Trophoblast cell (in vitro differentiated cells and primary cell): ENCODE measurements at regions not wholly inside any gene's neighbourhood (a gene's known extent, or its start where the extent isn't known, plus 50 kb on each side); places are given as distances from the start of the nearest gene placed in this dataset.

Experiments
- DNase-seq, 2 donors: peaks; one replicate each; pipeline ENCODE4 v3.0.0-alpha.2; 2016
- H2AFZ ChIP-seq: 2 replicates; pipeline ENCODE4 v1.6.1; 2013; ENCODE audit warnings: low read length, moderate library complexity, mild to moderate bottlenecking; ENCODE audit not compliant: insufficient read depth, poor library complexity
- H2AK5ac ChIP-seq: 2 replicates; pipeline ENCODE4 v1.6.1; 2013; ENCODE audit warnings: mild to moderate bottlenecking, low read length
- H2BK120ac ChIP-seq: 2 replicates; pipeline ENCODE4 v1.6.1; 2013; ENCODE audit warnings: low read length, mild to moderate bottlenecking, moderate library complexity; ENCODE audit not compliant: insufficient read depth, poor library complexity
- H2BK12ac ChIP-seq: 2 replicates; pipeline ENCODE4 v1.6.1; 2013; ENCODE audit warnings: mild to moderate bottlenecking, low read length, moderate library complexity
- H2BK5ac ChIP-seq: 2 replicates; pipeline ENCODE4 v1.6.1; 2013; ENCODE audit warnings: low read length, low read depth, moderate library complexity, mild to moderate bottlenecking; ENCODE audit not compliant: poor library complexity
- H3K14ac ChIP-seq: 2 replicates; pipeline ENCODE4 v1.6.1; 2013; ENCODE audit warnings: mild to moderate bottlenecking, low read length
- H3K18ac ChIP-seq: 2 replicates; pipeline ENCODE4 v1.6.1; 2013; ENCODE audit warnings: mild to moderate bottlenecking, low read length
- H3K23ac ChIP-seq: 2 replicates; pipeline ENCODE4 v1.6.1; 2013; ENCODE audit warnings: low read length
- H3K27ac ChIP-seq: 2 replicates; pipeline ENCODE4 v1.5.1; 2013; ENCODE audit warnings: low read depth, mild to moderate bottlenecking, inconsistent platforms, low read length, moderate library complexity
- H3K27me3 ChIP-seq: 2 replicates; pipeline ENCODE4 v1.6.1; 2013; ENCODE audit warnings: inconsistent platforms, mild to moderate bottlenecking, low read length, moderate library complexity; ENCODE audit not compliant: insufficient read depth
- H3K36me3 ChIP-seq, 2 experiments: 1 replicate in 1 of 2; 2 replicates in 1 of 2; pipeline ENCODE4 v1.6.1; 2013; ENCODE audit warnings: low read length in 2 of 2, mild to moderate bottlenecking in 2 of 2, moderate library complexity in 1 of 2; ENCODE audit not compliant: insufficient read depth in 2 of 2, control insufficient read depth in 1 of 2
- H3K4ac ChIP-seq: 2 replicates; pipeline ENCODE4 v1.6.1; 2013; ENCODE audit warnings: low read depth, mild to moderate bottlenecking, low read length, moderate library complexity
- H3K4me1 ChIP-seq, 2 experiments: 1 replicate in 1 of 2; 2 replicates in 1 of 2; pipeline ENCODE4 v1.6.1; 2013; ENCODE audit warnings: low read length in 2 of 2, mild to moderate bottlenecking in 2 of 2, moderate library complexity in 1 of 2; ENCODE audit not compliant: insufficient read depth in 2 of 2, control insufficient read depth in 1 of 2
- H3K4me2 ChIP-seq: 2 replicates; pipeline ENCODE4 v1.6.1; 2013; ENCODE audit warnings: inconsistent platforms, mild to moderate bottlenecking, low read length, moderate library complexity
- H3K4me3 ChIP-seq: 2 replicates; pipeline ENCODE4 v1.5.1; 2013; ENCODE audit warnings: mild to moderate bottlenecking, low read depth, low read length, inconsistent platforms
- H3K79me1 ChIP-seq: one replicate; pipeline ENCODE4 v1.6.1; 2013; ENCODE audit warnings: low read length
- H3K79me2 ChIP-seq: 2 replicates; pipeline ENCODE4 v1.6.1; 2013; ENCODE audit warnings: low read length, mild to moderate bottlenecking; ENCODE audit not compliant: control insufficient read depth, insufficient read depth, poor library complexity
- H3K9ac ChIP-seq: 2 replicates; pipeline ENCODE4 v1.6.1; 2013; ENCODE audit warnings: mild to moderate bottlenecking, low read length
- H3K9me3 ChIP-seq: 2 replicates; pipeline ENCODE4 v1.6.1; 2013; ENCODE audit warnings: low read depth, mild to moderate bottlenecking, control low read depth, inconsistent platforms, low read length; ENCODE audit not compliant: insufficient read depth
- H4K12ac ChIP-seq: 2 replicates; pipeline ENCODE4 v1.6.1; 2013; ENCODE audit warnings: low read depth, mild to moderate bottlenecking, low read length, moderate library complexity
- H4K8ac ChIP-seq: 2 replicates; pipeline ENCODE4 v1.6.1; 2013; ENCODE audit warnings: low read depth, mild to moderate bottlenecking, low read length, moderate library complexity
- H4K91ac ChIP-seq: one replicate; pipeline ENCODE4 v1.6.1; 2013; ENCODE audit warnings: low read depth, mild to moderate bottlenecking, low read length, moderate library complexity
- WGBS: extraction: QIAGEN DNeasy Blood & Tissue Kit; methylation state at CpG from one replicate; pipeline ENCODE4 v1.1.7; 2013; ENCODE audit warnings: missing lambda C conversion rate; ENCODE audit not compliant: insufficient read length, insufficient coverage; ENCODE audit errors: extremely low coverage; 5-methylcytosine and 5-hydroxymethylcytosine counted together

DNA sequence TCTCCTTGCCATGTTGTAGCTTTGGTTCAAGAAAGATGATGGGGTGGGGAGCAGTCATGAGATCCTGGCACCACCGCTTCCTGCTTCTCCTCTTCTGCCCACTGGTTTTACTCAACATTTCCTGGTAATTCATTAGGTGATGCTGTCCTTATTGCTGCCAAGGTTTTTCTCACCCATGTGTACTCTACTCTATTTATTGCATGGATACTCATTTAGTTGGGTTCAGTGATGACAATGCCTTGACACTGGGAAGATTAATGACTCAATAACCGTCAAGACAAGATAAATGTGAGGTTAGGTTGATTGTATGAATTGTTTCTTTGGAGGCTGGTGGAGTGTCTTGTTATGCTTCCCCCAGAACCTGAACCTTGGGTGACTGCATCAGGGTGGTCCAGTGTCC, 484.2 kb downstream of the SIPA1L2 start:
- Histone ChIP-seq H3K4me3 (no peak overlapping the region), H4K8ac (no peak overlapping the region), H3K9me3 (peaks cover 2% of the 10 kb centered on the region), H3K18ac (no peak overlapping the region), H3K9ac (no peak overlapping the region), H4K91ac (no peak overlapping the region), H3K79me1 (no peaks in the 10 kb centered on the region), H3K36me3 (no peaks in the 10 kb centered on the region), H3K79me2 (no peaks in the 10 kb centered on the region), H3K4me2 (no peak overlapping the region), H2BK5ac (no peak overlapping the region), H3K4ac (no peak overlapping the region), H3K27ac (no peak overlapping the region), H2BK12ac (no peak overlapping the region), H3K23ac (no peak overlapping the region), H4K12ac (no peak overlapping the region), H3K14ac (no peak overlapping the region), H2BK120ac (no peak overlapping the region), H2AFZ (no peak overlapping the region), H3K27me3 (no peaks in the 10 kb centered on the region), H2AK5ac (no peak overlapping the region), H3K4me1 (no peaks in the 10 kb centered on the region)
- no peak for DNase-seq
- no CpG with 5 or more reads among the region's 2 CpGs for WGBS

DNA sequence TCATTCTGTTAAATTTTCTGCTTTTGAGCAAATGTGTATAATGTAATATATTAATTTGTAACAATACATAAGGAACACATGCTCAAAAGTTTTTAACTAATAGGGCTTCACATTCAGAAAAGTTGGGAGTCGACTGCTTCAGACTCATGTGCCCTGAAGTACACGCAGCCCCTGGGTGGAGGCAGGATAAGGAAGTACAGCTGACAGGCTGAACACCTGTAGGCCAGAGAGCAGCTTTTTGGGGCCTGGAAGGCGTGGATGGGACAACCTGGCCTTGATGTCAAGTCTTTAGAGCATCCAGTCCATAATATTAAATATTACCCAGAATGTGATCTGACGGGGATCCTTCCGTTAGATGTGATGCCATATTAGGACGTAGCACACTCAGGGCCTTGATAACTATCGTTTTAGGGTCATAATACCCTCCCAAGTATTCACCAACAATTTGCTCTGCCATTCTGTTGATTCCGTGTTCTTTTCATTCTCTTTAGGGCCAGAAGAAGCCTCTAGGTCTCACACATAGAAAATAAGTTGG, 485.2 kb downstream of the SIPA1L2 start:
- Histone ChIP-seq H2AK5ac (no peak overlapping the region), H3K14ac (no peak overlapping the region), H2BK5ac (no peak overlapping the region), H3K4me3 (no peak overlapping the region), H3K4me2 (no peak overlapping the region), H3K4me1 (no peaks in the 10 kb centered on the region), H2AFZ (no peak overlapping the region), H3K79me2 (no peaks in the 10 kb centered on the region), H4K91ac (no peak overlapping the region), H3K79me1 (no peaks in the 10 kb centered on the region), H3K23ac (no peak overlapping the region), H4K12ac (no peak overlapping the region), H3K36me3 (no peaks in the 10 kb centered on the region), H3K18ac (no peak overlapping the region), H3K9ac (no peak overlapping the region), H2BK120ac (no peak overlapping the region), H3K4ac (no peak overlapping the region), H4K8ac (no peak overlapping the region), H3K9me3 (peaks cover 4% of the 10 kb centered on the region), H3K27me3 (no peaks in the 10 kb centered on the region), H3K27ac (no peak overlapping the region), H2BK12ac (no peak overlapping the region)
- no CpG with 5 or more reads among the region's 8 CpGs for WGBS
- DNase-seq = no peak

DNA sequence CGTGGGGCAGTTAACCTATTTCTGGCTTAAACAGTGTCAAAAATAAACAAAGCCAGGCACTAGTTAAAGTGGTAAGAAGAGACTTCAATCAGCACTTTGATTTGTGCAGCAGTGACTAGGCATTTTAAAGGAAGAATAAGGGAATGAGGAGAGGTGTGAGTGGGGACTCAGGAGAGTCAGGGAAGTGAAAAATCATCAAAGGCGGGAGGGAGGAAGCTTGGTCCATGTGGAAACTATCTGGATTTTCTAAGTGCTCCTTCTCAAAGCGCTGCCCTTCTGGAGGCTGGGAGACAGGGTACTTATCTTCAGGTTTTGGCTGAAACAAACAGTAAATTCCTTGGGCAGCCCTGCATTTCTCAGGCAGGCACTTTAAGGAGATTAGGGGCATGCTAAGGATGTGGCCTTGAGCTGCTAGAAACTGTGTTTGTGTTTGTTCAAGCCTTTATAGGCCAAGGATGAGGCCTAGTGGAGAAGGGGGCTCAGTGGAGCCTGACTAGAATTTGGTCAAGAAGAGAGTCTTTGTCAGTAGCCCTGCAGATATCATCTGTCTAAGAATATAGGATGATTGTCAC, 486.5 kb downstream of the SIPA1L2 start:
- no peak overlapping the region for H3K27ac ChIP-seq
- H3K23ac ChIP-seq = no peak overlapping the region
- no peaks in the 10 kb centered on the region for H3K4me1 ChIP-seq
- H2BK5ac ChIP-seq = no peak overlapping the region
- H3K4me3 ChIP-seq = no peak overlapping the region
- H3K79me2 ChIP-seq = no peaks in the 10 kb centered on the region
- H4K12ac ChIP-seq = no peak overlapping the region
- H3K4me2 ChIP-seq = no peak overlapping the region
- no peaks in the 10 kb centered on the region for H3K27me3 ChIP-seq
- H4K8ac ChIP-seq = no peak overlapping the region
- no peak overlapping the region for H2AFZ ChIP-seq
- no peaks in the 10 kb centered on the region for H3K79me1 ChIP-seq
- H3K18ac ChIP-seq = no peak overlapping the region
- WGBS = no CpG with 5 or more reads among the region's 3 CpGs
- no peak for DNase-seq
- H2BK120ac ChIP-seq = no peak overlapping the region
- H3K9ac ChIP-seq = peak overlapping the region; percentile 60
- H2BK12ac ChIP-seq = no peak overlapping the region
- H4K91ac ChIP-seq = no peak overlapping the region
- H3K9me3 ChIP-seq = peaks cover 4% of the 10 kb centered on the region
- no peaks in the 10 kb centered on the region for H3K36me3 ChIP-seq
- H3K4ac ChIP-seq = no peak overlapping the region
- no peak overlapping the region for H2AK5ac ChIP-seq
- no peak overlapping the region for H3K14ac ChIP-seq

DNA sequence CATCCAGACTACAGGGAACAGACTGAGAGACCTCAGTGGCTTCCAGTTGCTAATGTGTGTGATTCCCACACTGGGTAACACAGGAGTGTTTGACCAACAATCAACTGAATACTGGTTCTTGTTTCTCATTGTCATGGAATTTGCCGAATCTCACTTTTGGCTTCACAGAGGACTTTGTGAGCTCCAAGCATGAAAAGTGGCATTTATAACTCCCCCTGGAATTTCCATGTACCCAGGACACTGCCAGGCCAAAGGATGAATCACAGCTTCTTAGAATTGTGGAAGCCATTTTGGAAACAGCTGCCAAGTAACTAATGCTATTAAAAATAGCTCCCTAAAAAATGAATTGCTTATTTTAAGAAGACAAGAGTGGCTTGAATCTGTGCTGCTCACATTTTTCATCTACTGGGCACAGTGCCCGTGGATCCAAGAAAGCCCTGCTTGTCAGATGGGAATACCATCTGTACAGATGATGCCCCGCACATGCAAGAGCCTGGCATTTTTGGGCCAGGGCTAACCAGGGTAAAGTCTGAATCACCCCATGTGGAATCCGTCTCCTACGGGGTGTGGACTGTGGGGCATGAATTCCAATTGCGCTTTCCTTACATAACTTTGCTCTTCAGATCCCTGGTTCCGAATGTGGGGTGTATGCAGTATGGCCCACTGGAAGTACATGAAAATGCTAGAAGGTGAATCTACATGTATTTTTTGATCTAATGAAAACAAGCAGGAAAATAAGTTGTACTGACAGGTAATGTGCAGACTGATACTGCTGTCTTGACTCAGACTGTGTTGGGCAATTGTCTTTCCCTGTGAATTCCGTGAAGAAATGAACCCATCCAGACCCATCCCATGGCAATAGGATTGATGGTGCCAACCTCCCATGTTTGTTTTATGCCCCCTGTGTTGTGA, 487.3 kb downstream of the SIPA1L2 start:
- Histone ChIP-seq H4K12ac (no peak overlapping the region), H3K4me3 (no peak overlapping the region), H2BK12ac (no peak overlapping the region), H3K18ac (no peak overlapping the region), H4K91ac (no peak overlapping the region), H3K79me2 (no peaks in the 10 kb centered on the region), H2AK5ac (no peak overlapping the region), H3K4me1 (no peaks in the 10 kb centered on the region), H2AFZ (no peak overlapping the region), H3K14ac (no peak overlapping the region), H3K36me3 (no peaks in the 10 kb centered on the region), H3K23ac (no peak overlapping the region), H3K79me1 (no peaks in the 10 kb centered on the region), H3K9me3 (peaks cover 4% of the 10 kb centered on the region), H4K8ac (no peak overlapping the region), H3K9ac (no peak overlapping the region), H2BK120ac (no peak overlapping the region), H2BK5ac (no peak overlapping the region), H3K27ac (no peak overlapping the region), H3K4ac (no peak overlapping the region), H3K27me3 (no peaks in the 10 kb centered on the region), H3K4me2 (no peak overlapping the region)
- DNase-seq = peak in 1 of 2 donors; percentile 6
- no CpG with 5 or more reads among the region's 8 CpGs for WGBS
